CD4-positive, alpha-beta T cell (primary cell): ENCODE measurements at regions not wholly inside any gene's neighbourhood (a gene's known extent, or its start where the extent isn't known, plus 50 kb on each side); places are given as distances from the start of the nearest gene placed in this dataset.

Source experiments
- ATAC-seq: fragments of 200-7000 bp; cut with Tn5 transposase; one replicate; pipeline ENCODE4 v1.10.0; 2022; ENCODE audit warnings: mild to moderate bottlenecking; ENCODE audit not compliant: poor library complexity
- CTCF ChIA-PET: fragments of 350-600 bp; sonication (Branson Sonifier 250); formaldehyde crosslinking; loops from one replicate; lab custom pipeline; 2021; ENCODE audit warnings: antibody characterized with exemption, inconsistent platforms; lab: Charles Lee
- POLR2A ChIA-PET: fragments of 350-600 bp; sonication (Branson Sonifier 250); formaldehyde crosslinking; loops from one replicate; lab custom pipeline; 2021; ENCODE audit warnings: antibody characterized with exemption, inconsistent platforms; lab: Charles Lee
- DNase-seq, 14 experiments: peaks; one replicate each; pipeline ENCODE4 v3.0.0-alpha.2; 2013 to 2020; ENCODE audit warnings: mixed read lengths in 2 of 14
- H3K27ac ChIP-seq, 2 donors: one replicate each; pipeline versions ENCODE4 v1.5.1 to v1.7.0; 2013; ENCODE audit warnings: low read length in 2 of 2, low read depth in 1 of 2, mild to moderate bottlenecking in 1 of 2
- H3K27me3 ChIP-seq, 2 experiments: 1 replicate in 1 of 2; 2 replicates in 1 of 2; pipeline versions ENCODE4 v1.6.1 to v1.7.0; 2013; ENCODE audit warnings: low read length in 2 of 2, control low read depth in 1 of 2, mild to moderate bottlenecking in 1 of 2, moderate library complexity in 1 of 2; ENCODE audit not compliant: insufficient read depth in 2 of 2, control insufficient read depth in 1 of 2
- H3K36me3 ChIP-seq: one replicate; pipeline ENCODE4 v1.6.1; 2013; ENCODE audit warnings: low read length, control low read depth; ENCODE audit not compliant: insufficient read depth
- H3K4me1 ChIP-seq: one replicate; pipeline ENCODE4 v1.6.1; 2013; ENCODE audit warnings: low read length, control low read depth; ENCODE audit not compliant: insufficient read depth
- H3K4me3 ChIP-seq: one replicate; pipeline ENCODE4 v1.5.1; 2013; ENCODE audit warnings: mild to moderate bottlenecking, low read length, moderate library complexity
- H3K9me3 ChIP-seq, 2 experiments: 1 replicate in 1 of 2; 2 replicates in 1 of 2; pipeline versions ENCODE4 v1.6.1 to v1.7.0; 2013; ENCODE audit warnings: low read length in 2 of 2, mild to moderate bottlenecking in 2 of 2, control low read depth in 1 of 2, moderate library complexity in 1 of 2; ENCODE audit not compliant: control insufficient read depth in 1 of 2, insufficient read depth in 1 of 2
- H3K27ac Mint-ChIP-seq: one replicate; pipeline ENCODE4 v1.8.0; 2020; ENCODE audit warnings: mixed read lengths
- H3K27me3 Mint-ChIP-seq: one replicate; pipeline ENCODE4 v1.8.0; 2021; ENCODE audit warnings: mixed read lengths
- H3K36me3 Mint-ChIP-seq: one replicate; pipeline ENCODE4 v1.8.0; 2021; ENCODE audit warnings: low read depth, mixed read lengths
- H3K4me1 Mint-ChIP-seq: one replicate; pipeline ENCODE4 v1.8.0; 2021; ENCODE audit warnings: low read depth, mixed read lengths
- H3K4me3 Mint-ChIP-seq: one replicate; pipeline ENCODE4 v1.8.0; 2020; ENCODE audit warnings: mild to moderate bottlenecking, mixed read lengths
- H3K9me3 Mint-ChIP-seq: one replicate; pipeline ENCODE4 v1.8.0; 2020; ENCODE audit warnings: mixed read lengths
- CTCF ChIP-seq: fragments of 200-600 bp; IDR thresholded peaks from one replicate; pipeline ENCODE4 v1.8.0; 2022; ENCODE audit warnings: antibody characterized with exemption, mild to moderate bottlenecking
- intact Hi-C, 2 experiments: fragments of 100-400 bp; cut with DNase I in 1 of 2; cut with micrococcal nuclease in 1 of 2; formaldehyde crosslinking; loops; one replicate each; pipeline versions ENCODE4 v1.15.1 to v1.9.0; 2023 to 2025; cut with DNase I, micrococcal nuclease

- no peaks in the 10 kb centered on the region for H3K36me3 Mint-ChIP-seq
- H3K4me1 Mint-ChIP-seq: no peaks in the 10 kb centered on the region
- intact Hi-C loops: no loop called here
- ChIA-PET CTCF (no interaction called here), POLR2A (no interaction called here)
- no peaks in the 10 kb centered on the region for H3K9me3 Mint-ChIP-seq
- H3K9me3 ChIP-seq: no peaks in the 10 kb centered on the region
- no peaks in the 10 kb centered on the region for H3K27me3 Mint-ChIP-seq
- DNase-seq (peak in 2 of 14 experiments; percentile 1 to 6), ATAC-seq (no peak)
- no peak overlapping the region for H3K27ac ChIP-seq
- H3K4me3 Mint-ChIP-seq: no peak overlapping the region
- H3K27ac Mint-ChIP-seq: no peak overlapping the region
- no peaks in the 10 kb centered on the region for H3K4me1 ChIP-seq
- no peaks in the 10 kb centered on the region for H3K36me3 ChIP-seq
- H3K27me3 ChIP-seq: no peaks in the 10 kb centered on the region
- H3K4me3 ChIP-seq: no peak overlapping the region
- TF ChIP-seq CTCF: no peak
Observed at GRCh38 chr18:64713284-64713683, 564.4 kb upstream of the LINC00305 start.

GRCh38 chr18:64712035-64712434, 563.1 kb upstream of the LINC00305 start:
- Histone ChIP-seq H3K4me3 (no peak overlapping the region), H3K27me3 (no peaks in the 10 kb centered on the region), H3K36me3 (no peaks in the 10 kb centered on the region), H3K4me1 (no peaks in the 10 kb centered on the region), H3K27ac (no peak overlapping the region), H3K9me3 (no peaks in the 10 kb centered on the region)
- no peaks in the 10 kb centered on the region for H3K36me3 Mint-ChIP-seq
- H3K4me1 Mint-ChIP-seq: no peaks in the 10 kb centered on the region
- DNase-seq (no peak), ATAC-seq (no peak)
- ChIA-PET POLR2A (no interaction called here), CTCF (no interaction called here)
- H3K4me3 Mint-ChIP-seq: no peak overlapping the region
- no peaks in the 10 kb centered on the region for H3K27me3 Mint-ChIP-seq
- H3K9me3 Mint-ChIP-seq: no peaks in the 10 kb centered on the region
- H3K27ac Mint-ChIP-seq: no peak overlapping the region
- intact Hi-C loops: no loop called here
- no peak for TF ChIP-seq CTCF

- DNase-seq (no peak), ATAC-seq (no peak)
- CTCF ChIA-PET: no interaction called here
- intact Hi-C loops: no loop called here
- H3K27me3 ChIP-seq: no peaks in the 10 kb centered on the region
- no peak overlapping the region for H3K27ac ChIP-seq
- no peaks in the 10 kb centered on the region for H3K36me3 ChIP-seq
- Mint-ChIP-seq H3K36me3 (no peaks in the 10 kb centered on the region), H3K27me3 (no peaks in the 10 kb centered on the region), H3K9me3 (no peaks in the 10 kb centered on the region), H3K4me1 (no peaks in the 10 kb centered on the region), H3K27ac (no peak overlapping the region), H3K4me3 (no peak overlapping the region)
- no peak for TF ChIP-seq CTCF
- no peak overlapping the region for H3K4me3 ChIP-seq
- H3K9me3 ChIP-seq: no peaks in the 10 kb centered on the region
- POLR2A ChIA-PET: no interaction called here
- H3K4me1 ChIP-seq: no peaks in the 10 kb centered on the region
Observed at GRCh38 chr18:64710105-64710861, 561.4 kb upstream of the LINC00305 start.
